Heart left ventricle (tissue), 16 donors: ENCODE measurements at regions not wholly inside any gene's neighbourhood (a gene's known extent, or its start where the extent isn't known, plus 50 kb on each side); places are given as distances from the start of the nearest gene placed in this dataset.
A peak's percentile ranks its signal among the peaks of the same experiment; 100 is the strongest.

Experiments
- ATAC-seq, 4 donors: fragments of 200-7000 bp; cut with Tn5 transposase; one replicate each; pipeline ENCODE4 v1.9.1; 2020 to 2022; ENCODE audit warnings: moderate library complexity in 4 of 4, mild to moderate bottlenecking in 3 of 4, moderate number of reproducible peaks in 1 of 4
- DNase-seq, 5 donors: peaks; one replicate each; pipeline ENCODE4 v3.0.0-alpha.2; 2020
- H3K27ac ChIP-seq, 12 donors: fragments of 200-600 bp; sonication (generic) in 4 of 12; one replicate each; pipeline versions ENCODE4 v1.5.0 to v1.8.0; 2016 to 2022; ENCODE audit warnings: mild to moderate bottlenecking in 2 of 12
- H3K27me3 ChIP-seq, 9 donors: fragments of 200-600 bp; sonication (generic) in 2 of 9; one replicate each; pipeline versions ENCODE4 v1.5.1 to v1.8.0; 2016 to 2022; ENCODE audit warnings: mild to moderate bottlenecking in 3 of 9
- H3K36me3 ChIP-seq, 9 donors: fragments of 200-600 bp; sonication (generic) in 2 of 9; one replicate each; pipeline versions ENCODE4 v1.5.0 to v1.8.0; 2018 to 2022; ENCODE audit warnings: mild to moderate bottlenecking in 2 of 9
- H3K4me1 ChIP-seq, 12 donors: fragments of 200-600 bp; sonication (generic) in 4 of 12; one replicate each; pipeline versions ENCODE4 v1.5.0 to v1.8.0; 2016 to 2022; ENCODE audit warnings: mild to moderate bottlenecking in 3 of 12
- H3K4me3 ChIP-seq, 12 donors: fragments of 200-600 bp; sonication (generic) in 4 of 12; one replicate each; pipeline versions ENCODE4 v1.5.0 to v1.8.0; 2017 to 2022; ENCODE audit warnings: mild to moderate bottlenecking in 9 of 12, moderate library complexity in 4 of 12
- H3K9me3 ChIP-seq, 12 donors: fragments of 200-600 bp; sonication (generic) in 4 of 12; one replicate each; pipeline versions ENCODE4 v1.5.0 to v1.8.0; 2016 to 2022; ENCODE audit warnings: mild to moderate bottlenecking in 1 of 12
- CTCF ChIP-seq, 12 donors: fragments of 200-600 bp; sonication (generic) in 4 of 12; IDR thresholded peaks; one replicate each; pipeline versions ENCODE4 v1.5.0 to v1.8.0; 2018 to 2022; ENCODE audit warnings: antibody characterized with exemption in 12 of 12, mild to moderate bottlenecking in 5 of 12
- POLR2A ChIP-seq, 2 donors: fragments of 450-650 bp; IDR thresholded peaks; one replicate each; pipeline ENCODE4 v1.6.1; 2017; ENCODE audit warnings: antibody characterized with exemption in 2 of 2, mild to moderate bottlenecking in 2 of 2, moderate library complexity in 2 of 2
- WGBS, 4 donors: extraction: QIAGEN DNeasy Blood & Tissue Kit in 2 of 4; methylation state at CpG; one replicate each; pipeline versions ENCODE4 v1.1.5 to v1.1.7; 2013 to 2018; 5-methylcytosine and 5-hydroxymethylcytosine counted together
- intact Hi-C, 10 donors: fragments of 100-400 bp; cut with DNase I; formaldehyde crosslinking; loops; one replicate each; pipeline versions ENCODE4 v1.11.1 to v1.14.2; 2022
- donor health status: ischemic (EF 13 %, LVEDD 7.1; RV severe dilation, severe dysfunction).
- donor health status: healthy with polysubstance abuse.
- donor health status: DM: no; HTN: yes; CAD: no.
- donor health status: DM: no; HTN: no; CAD: no.
- donor health status: ischemic (EF 25% LVEDD 6.9; RV normal size, moderate dysfunction).
- donor health status: ischemic (EF 25% LVEDD 5.7; RV mildly dilated, moderate dysfunction).
- donor health status: healthy.
- donor health status: DM: yes; HTN: yes; CAD: no.
- donor health status: ischemic (EF 35%, LVEDD 5.7; RV mildly dilated, moderate dysfunction).
- donor health status: nonischemic (EF 11% LVEDD 7.7; RV severe dilation, severe dysfunction).
- donor health status: DM: yes; HTN: yes; CAD: no.
- donor health status: PGD.
- donor health status: ischemic (EF 29% LVEDD 5.4; RV normal size, mild dysfunction).
- donor health status: nonischemic (EF 23%, LVEDD 6.1; RV moderate dilation, normal function).

DNA sequence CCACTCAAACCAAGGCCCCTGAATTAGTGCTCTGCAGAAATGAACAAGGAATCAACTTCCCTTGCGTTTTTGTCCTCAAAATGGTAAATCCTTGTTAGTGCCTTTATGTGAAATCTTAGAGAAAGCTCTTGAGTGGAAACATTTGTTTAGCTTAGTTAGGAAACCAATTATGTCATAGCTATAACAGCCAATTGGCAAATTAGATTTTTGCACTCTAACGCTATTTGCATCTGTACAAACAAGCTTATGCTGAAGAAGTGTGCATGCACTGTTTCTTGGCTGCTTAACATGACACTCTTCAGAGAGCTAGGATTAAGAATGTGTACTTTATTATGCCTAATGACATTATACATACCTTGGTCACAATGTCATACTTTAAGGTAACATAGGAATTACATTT is 622.6 kb upstream of the SLC35B3 start:
- H3K36me3 ChIP-seq, result no peaks in the 10 kb centered on the region
- TF ChIP-seq CTCF (IDR thresholded peaks at IDR 0.05) (no peak), POLR2A (IDR thresholded peaks at IDR 0.05) (no peak)
- WGBS, 4 donors, result 61 to 77% (median 67%) methylated on average over 2 of the region's 2 CpGs

DNA sequence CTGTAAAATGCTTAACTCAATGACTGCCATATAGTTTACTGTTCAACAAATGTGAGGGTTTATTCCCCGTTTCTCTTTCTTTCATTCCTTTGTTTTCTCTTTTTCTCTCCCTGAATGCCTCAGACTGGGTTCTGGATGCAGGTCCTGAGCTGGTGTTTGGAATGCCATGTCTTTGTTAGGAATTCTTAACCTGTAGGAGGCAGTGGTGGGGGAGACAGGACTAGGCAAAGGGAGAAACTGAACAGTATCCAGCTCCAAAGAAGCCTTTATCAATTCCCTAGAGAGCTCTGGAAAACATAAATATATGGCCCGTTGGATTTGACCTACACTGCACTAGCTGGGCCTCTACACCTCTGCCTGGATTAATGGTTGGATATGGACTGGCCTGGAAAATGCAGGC is 621.2 kb upstream of the SLC35B3 start:
- no peak for DNase-seq
- WGBS, 4 donors, result 40 to 66% (median 53%) methylated on average over 2 of the region's 2 CpGs

More for the DNA sequence above, 622.6 kb upstream of the SLC35B3 start:
- no peak for ATAC-seq
- Histone ChIP-seq H3K4me3 (no peak overlapping the region), H3K27me3 (no peaks in the 10 kb centered on the region), H3K27ac (no peak overlapping the region), H3K4me1 (no peaks in the 10 kb centered on the region), H3K9me3 (no peaks in the 10 kb centered on the region)
- intact Hi-C loops, result no loop called here
- no peak for DNase-seq

DNA sequence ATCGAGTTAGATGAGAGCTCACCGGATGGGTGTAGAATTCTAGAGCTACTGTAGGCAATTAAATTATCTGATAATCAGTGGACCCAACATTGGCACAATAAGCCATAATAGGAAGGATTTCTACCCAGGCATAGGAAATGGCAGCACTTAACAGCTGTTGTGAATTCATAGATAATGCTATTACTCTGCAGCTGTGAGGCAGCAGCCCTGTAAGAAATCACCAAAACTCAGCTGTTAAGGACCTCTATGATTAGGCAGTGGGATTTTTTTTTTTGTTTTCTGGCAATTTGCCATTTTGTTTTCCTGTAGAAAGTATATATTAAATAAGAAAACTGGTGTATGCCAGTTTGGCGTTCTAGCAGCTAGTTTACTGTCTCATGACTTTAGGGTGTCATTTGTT is 609.1 kb upstream of the SLC35B3 start:
- Histone ChIP-seq H3K4me3 (no peak overlapping the region), H3K9me3 (peaks cover 0 to 3% (median 0%) of the 10 kb centered on the region in 12 donors), H3K27ac (no peak overlapping the region), H3K27me3 (no peaks in the 10 kb centered on the region), H3K36me3 (no peaks in the 10 kb centered on the region), H3K4me1 (no peaks in the 10 kb centered on the region)
- no peak for DNase-seq
- 80 to 93% (median 87%) methylated on average over 3 of the region's 3 CpGs for WGBS, 4 donors
- ATAC-seq, result no peak
- intact Hi-C loops, result no loop called here
- TF ChIP-seq POLR2A (IDR thresholded peaks at IDR 0.05), result no peak
- no peak for TF ChIP-seq CTCF (IDR thresholded peaks at IDR 0.05)

More for the DNA sequence above, 621.2 kb upstream of the SLC35B3 start:
- H3K4me3 ChIP-seq, result no peak overlapping the region
- H3K27ac ChIP-seq, result no peak overlapping the region
- ATAC-seq, result no peak
- intact Hi-C loops, result no loop called here
- H3K9me3 ChIP-seq, result no peaks in the 10 kb centered on the region
- H3K4me1 ChIP-seq, result no peaks in the 10 kb centered on the region
- TF ChIP-seq CTCF (IDR thresholded peaks at IDR 0.05) (no peak), POLR2A (IDR thresholded peaks at IDR 0.05) (no peak)
- no peaks in the 10 kb centered on the region for H3K36me3 ChIP-seq
- no peaks in the 10 kb centered on the region for H3K27me3 ChIP-seq

GRCh38 chr6:9040718-9041117 is 605.4 kb upstream of the SLC35B3 start:
- Histone ChIP-seq H3K4me3 (no peak overlapping the region), H3K27me3 (no peaks in the 10 kb centered on the region), H3K36me3 (no peaks in the 10 kb centered on the region), H3K9me3 (no peaks in the 10 kb centered on the region), H3K27ac (no peak overlapping the region), H3K4me1 (no peaks in the 10 kb centered on the region)
- 96 to 98% (median 97%) methylated on average over 13 to 36 of the region's 36 CpGs for WGBS, 4 donors
- intact Hi-C loops, result no loop called here
- ATAC-seq (no peak), DNase-seq (peak in 1 of 5 donors; percentile 49)
- no peak for TF ChIP-seq CTCF (IDR thresholded peaks at IDR 0.05)
- TF ChIP-seq POLR2A (IDR thresholded peaks at IDR 0.05), result no peak
